CD8-positive, alpha-beta memory T cell (primary cell): ENCODE measurements at regions not wholly inside any gene's neighbourhood (a gene's known extent, or its start where the extent isn't known, plus 50 kb on each side); places are given as distances from the start of the nearest gene placed in this dataset.

Source experiments
- CTCF ChIA-PET: fragments of 350-600 bp; sonication (Branson Sonifier 250); formaldehyde crosslinking; loops from one replicate; lab custom pipeline; 2021; ENCODE audit warnings: antibody characterized with exemption; lab: Charles Lee
- POLR2A ChIA-PET: fragments of 350-600 bp; sonication (Branson Sonifier 250); formaldehyde crosslinking; loops from one replicate; lab custom pipeline; 2021; ENCODE audit warnings: antibody characterized with exemption; lab: Charles Lee
- DNase-seq, 5 donors: peaks; one replicate each; pipeline versions ENCODE4 v3.0.0 to v3.0.0-alpha.2; 2020 to 2022; ENCODE audit warnings: mixed read lengths in 1 of 5
- H3K27ac ChIP-seq: one replicate; pipeline ENCODE4 v1.7.0; 2013; ENCODE audit warnings: low read depth, mild to moderate bottlenecking, low read length, moderate library complexity
- H3K27me3 ChIP-seq: 2 replicates; pipeline ENCODE4 v1.7.0; 2013; ENCODE audit warnings: low read length, mild to moderate bottlenecking; ENCODE audit not compliant: insufficient read depth, poor library complexity, severe bottlenecking
- H3K36me3 ChIP-seq: 2 replicates; pipeline ENCODE4 v1.7.0; 2013; ENCODE audit warnings: mild to moderate bottlenecking, low read length, moderate library complexity; ENCODE audit not compliant: insufficient read depth
- H3K4me1 ChIP-seq: 2 replicates; pipeline ENCODE4 v1.7.0; 2013; ENCODE audit warnings: mild to moderate bottlenecking, low read length, moderate library complexity; ENCODE audit not compliant: insufficient read depth
- H3K4me3 ChIP-seq: 2 replicates; pipeline ENCODE4 v1.7.0; 2013; ENCODE audit warnings: mild to moderate bottlenecking, low read length
- H3K9me3 ChIP-seq: 2 replicates; pipeline ENCODE4 v1.7.0; 2013; ENCODE audit warnings: mild to moderate bottlenecking, low read length
- H3K27ac Mint-ChIP-seq, 8 donors: one replicate each; pipeline ENCODE4 v1.8.0; 2020 to 2021; ENCODE audit warnings: mixed read lengths in 8 of 8, mild to moderate bottlenecking in 6 of 8, inconsistent platforms in 3 of 8, moderate library complexity in 3 of 8
- H3K27me3 Mint-ChIP-seq, 2 donors: one replicate each; pipeline ENCODE4 v1.8.0; 2020 to 2021; ENCODE audit warnings: mixed read lengths in 2 of 2, mild to moderate bottlenecking in 1 of 2, moderate library complexity in 1 of 2
- H3K36me3 Mint-ChIP-seq, 3 donors: one replicate each; pipeline ENCODE4 v1.8.0; 2020 to 2021; ENCODE audit warnings: mixed read lengths in 3 of 3, inconsistent platforms in 1 of 3, mild to moderate bottlenecking in 1 of 3
- H3K4me1 Mint-ChIP-seq, 3 donors: one replicate each; pipeline ENCODE4 v1.8.0; 2020 to 2021; ENCODE audit warnings: mixed read lengths in 3 of 3, inconsistent platforms in 1 of 3, mild to moderate bottlenecking in 1 of 3
- H3K4me3 Mint-ChIP-seq, 7 donors: one replicate each; pipeline ENCODE4 v1.8.0; 2020 to 2021; ENCODE audit warnings: mixed read lengths in 7 of 7, mild to moderate bottlenecking in 6 of 7, moderate library complexity in 4 of 7, inconsistent platforms in 2 of 7
- H3K9me3 Mint-ChIP-seq, 5 donors: one replicate each; pipeline ENCODE4 v1.8.0; 2020 to 2022; ENCODE audit warnings: mixed read lengths in 5 of 5, mild to moderate bottlenecking in 3 of 5, moderate library complexity in 2 of 5, inconsistent platforms in 1 of 5

DNA sequence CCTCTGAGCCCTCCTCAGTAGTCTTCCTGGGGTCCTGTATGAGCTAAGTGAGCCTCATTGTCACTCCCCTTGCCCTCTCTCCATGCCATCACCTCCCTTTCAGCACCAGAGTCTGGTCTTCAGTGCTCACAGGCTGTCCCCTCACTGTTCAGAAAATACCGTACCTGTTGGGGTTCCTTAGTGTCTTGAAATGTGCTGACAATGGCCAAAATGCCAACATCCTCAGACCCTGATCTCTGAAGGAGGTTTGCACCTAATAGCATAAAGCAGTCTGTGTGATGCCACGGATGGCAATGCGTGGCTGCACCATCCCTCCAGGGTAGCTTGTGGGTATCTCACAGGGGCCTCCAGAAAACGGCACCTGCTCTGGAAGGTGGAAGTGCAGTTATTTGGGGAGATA lies 301.0 kb upstream of the TLE3 start:
- Histone ChIP-seq H3K36me3 (no peaks in the 10 kb centered on the region), H3K4me3 (no peak overlapping the region), H3K9me3 (no peaks in the 10 kb centered on the region), H3K27me3 (peaks cover 4% of the 10 kb centered on the region), H3K27ac (no peak overlapping the region), H3K4me1 (no peaks in the 10 kb centered on the region)
- DNase-seq: no peak
- Mint-ChIP-seq H3K36me3 (no peaks in the 10 kb centered on the region), H3K4me3 (no peak overlapping the region), H3K27ac (no peak overlapping the region), H3K27me3 (peaks cover 15 to 23% of the 10 kb centered on the region in 2 donors), H3K9me3 (no peaks in the 10 kb centered on the region), H3K4me1 (no peaks in the 10 kb centered on the region)
- CTCF ChIA-PET: interaction anchor here (1.1 kb wide), 1 partner anchor 10 kb away, joined by 4 read pairs; no protein-coding TSS in a partner anchor
- POLR2A ChIA-PET: no interaction called here

DNA sequence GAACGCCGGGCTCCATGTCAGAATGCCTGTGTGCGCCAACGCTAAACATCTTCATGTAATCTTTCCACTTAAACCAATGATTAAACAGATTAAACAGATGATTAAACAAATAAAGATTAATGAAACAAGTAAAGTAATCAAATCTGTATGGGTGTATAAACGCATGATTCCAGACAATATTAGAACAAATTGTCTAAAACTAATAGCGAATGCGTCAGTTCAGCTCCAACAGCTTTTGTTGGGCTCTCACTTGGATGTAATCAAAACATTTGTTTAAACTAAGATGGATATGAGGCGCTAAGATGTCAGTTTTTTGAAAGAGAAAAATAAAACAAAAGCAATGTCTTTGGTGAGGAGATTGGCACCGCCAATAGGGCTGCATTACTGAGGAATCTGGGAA lies 299.1 kb upstream of the TLE3 start:
- DNase-seq: no peak
- Mint-ChIP-seq H3K36me3 (no peaks in the 10 kb centered on the region), H3K9me3 (no peaks in the 10 kb centered on the region), H3K27me3 (peaks cover 12 to 15% of the 10 kb centered on the region in 2 donors), H3K4me3 (no peak overlapping the region), H3K4me1 (no peaks in the 10 kb centered on the region), H3K27ac (no peak overlapping the region)
- Histone ChIP-seq H3K27me3 (peaks cover 4% of the 10 kb centered on the region), H3K36me3 (no peaks in the 10 kb centered on the region), H3K9me3 (no peaks in the 10 kb centered on the region), H3K4me3 (no peak overlapping the region), H3K4me1 (no peaks in the 10 kb centered on the region), H3K27ac (no peak overlapping the region)
- ChIA-PET CTCF (no interaction called here), POLR2A (no interaction called here)

DNA sequence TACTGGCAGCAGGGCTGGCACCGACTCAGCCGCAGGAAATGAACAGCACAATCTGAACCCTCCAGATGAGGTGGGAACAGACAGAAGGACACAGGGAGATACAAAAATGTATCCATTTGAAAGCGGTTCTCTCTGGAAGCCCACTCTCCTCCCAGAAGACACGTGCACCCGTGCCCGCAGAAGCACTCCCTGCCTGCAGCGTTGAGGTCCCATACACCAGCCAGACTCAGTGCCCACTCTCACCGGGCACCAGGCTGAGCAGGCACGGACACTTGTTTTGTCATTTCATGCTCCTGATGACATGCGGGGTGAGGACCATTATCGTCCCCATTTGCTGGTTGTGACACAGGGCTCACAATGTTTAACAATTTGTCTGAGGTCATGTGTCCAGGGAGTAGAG lies 297.4 kb upstream of the TLE3 start:
- Histone ChIP-seq H3K36me3 (no peaks in the 10 kb centered on the region), H3K4me3 (no peak overlapping the region), H3K4me1 (no peaks in the 10 kb centered on the region), H3K27me3 (peaks cover 4% of the 10 kb centered on the region), H3K27ac (no peak overlapping the region), H3K9me3 (no peaks in the 10 kb centered on the region)
- Mint-ChIP-seq H3K4me1 (no peaks in the 10 kb centered on the region), H3K9me3 (no peaks in the 10 kb centered on the region), H3K27me3 (peaks cover 6 to 13% of the 10 kb centered on the region in 2 donors), H3K36me3 (no peaks in the 10 kb centered on the region), H3K27ac (no peak overlapping the region), H3K4me3 (no peak overlapping the region)
- POLR2A ChIA-PET: no interaction called here
- CTCF ChIA-PET: no interaction called here
- DNase-seq: no peak

DNA sequence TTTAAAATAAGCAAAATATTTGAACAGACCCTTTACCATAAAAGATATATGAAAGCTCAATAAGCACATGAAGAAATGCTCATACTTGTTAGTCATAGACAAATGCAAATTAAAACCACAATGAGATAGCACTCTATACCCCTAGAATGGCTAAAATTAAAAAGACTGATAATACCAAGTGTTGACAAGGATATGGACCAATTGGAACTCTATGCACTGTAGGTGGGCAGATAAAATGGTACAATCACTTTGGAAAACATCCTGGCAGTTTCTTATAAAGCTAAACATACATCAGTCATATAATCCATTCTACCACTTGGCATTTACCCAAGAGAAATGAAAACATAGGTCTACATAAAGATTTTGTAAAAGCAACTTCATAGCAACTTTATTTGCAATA lies 293.0 kb upstream of the TLE3 start:
- Mint-ChIP-seq H3K36me3 (no peaks in the 10 kb centered on the region), H3K9me3 (no peaks in the 10 kb centered on the region), H3K27me3 (peaks cover 6 to 16% of the 10 kb centered on the region in 2 donors), H3K4me1 (no peaks in the 10 kb centered on the region), H3K27ac (no peak overlapping the region), H3K4me3 (no peak overlapping the region)
- H3K27ac ChIP-seq: no peak overlapping the region
- peaks cover 4% of the 10 kb centered on the region for H3K27me3 ChIP-seq
- H3K36me3 ChIP-seq: no peaks in the 10 kb centered on the region
- POLR2A ChIA-PET: no interaction called here
- H3K4me1 ChIP-seq: no peaks in the 10 kb centered on the region
- CTCF ChIA-PET: interaction anchor here (1.2 kb wide), 1 partner anchor 10 kb away, joined by 3 read pairs; no protein-coding TSS in a partner anchor
- DNase-seq: no peak
- H3K4me3 ChIP-seq: no peak overlapping the region
- no peaks in the 10 kb centered on the region for H3K9me3 ChIP-seq

DNA sequence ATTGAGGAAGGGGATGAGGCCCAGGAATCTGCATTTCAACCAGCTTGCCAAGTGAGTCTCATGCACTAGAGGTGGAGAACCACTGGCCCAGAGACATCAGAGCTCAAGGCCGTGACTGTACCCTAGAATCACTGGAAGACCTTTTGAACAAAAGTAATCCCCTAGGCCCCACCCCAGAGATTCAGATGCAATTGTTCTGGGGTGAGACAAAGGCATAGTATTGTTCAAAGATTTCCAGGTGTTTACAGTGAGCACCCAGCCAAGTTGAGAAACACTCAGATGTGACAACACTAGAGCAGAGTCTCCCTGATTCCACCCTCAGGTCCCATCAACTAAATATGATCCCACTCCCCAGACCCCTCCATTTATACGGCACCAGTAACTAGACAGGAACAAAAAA lies 290.3 kb upstream of the TLE3 start:
- no peaks in the 10 kb centered on the region for H3K4me1 ChIP-seq
- no peak overlapping the region for H3K4me3 ChIP-seq
- no peaks in the 10 kb centered on the region for H3K9me3 ChIP-seq
- Mint-ChIP-seq H3K4me1 (no peaks in the 10 kb centered on the region), H3K36me3 (no peaks in the 10 kb centered on the region), H3K27ac (no peak overlapping the region), H3K9me3 (no peaks in the 10 kb centered on the region), H3K4me3 (no peak overlapping the region), H3K27me3 (peaks cover 0 to 7% of the 10 kb centered on the region in 2 donors)
- no peak for DNase-seq
- ChIA-PET CTCF (interaction anchor here (1.5 kb wide), 1 partner anchor 14 kb away, joined by 4 read pairs; no protein-coding TSS in a partner anchor), POLR2A (no interaction called here)
- H3K27ac ChIP-seq: no peak overlapping the region
- H3K27me3 ChIP-seq: no peaks in the 10 kb centered on the region
- no peaks in the 10 kb centered on the region for H3K36me3 ChIP-seq

DNA sequence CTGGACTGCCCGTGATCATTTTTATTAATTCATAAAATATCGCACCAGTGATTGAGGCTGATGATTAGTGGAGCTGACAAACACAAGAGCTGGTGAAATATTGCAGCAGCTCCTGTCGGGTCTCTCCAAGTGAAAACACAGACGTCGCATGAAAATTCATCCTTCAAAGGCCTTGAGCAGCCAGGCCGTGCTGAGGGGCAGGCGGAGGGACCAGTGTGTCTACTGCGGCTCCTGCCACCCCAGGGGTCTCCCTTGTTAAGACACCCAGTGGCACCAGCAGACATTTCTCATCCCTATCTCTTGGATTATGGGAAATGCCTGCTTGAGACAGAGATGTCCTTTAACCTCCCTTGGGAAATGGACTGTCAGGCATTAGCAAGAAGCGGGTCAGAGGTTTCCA lies 289.4 kb upstream of the TLE3 start:
- Mint-ChIP-seq H3K27ac (no peak overlapping the region), H3K4me3 (no peak overlapping the region), H3K36me3 (no peaks in the 10 kb centered on the region), H3K9me3 (no peaks in the 10 kb centered on the region), H3K4me1 (no peaks in the 10 kb centered on the region), H3K27me3 (peaks cover 0 to 7% of the 10 kb centered on the region in 2 donors)
- ChIA-PET CTCF (no interaction called here), POLR2A (no interaction called here)
- Histone ChIP-seq H3K4me1 (no peaks in the 10 kb centered on the region), H3K27me3 (no peaks in the 10 kb centered on the region), H3K9me3 (no peaks in the 10 kb centered on the region), H3K27ac (no peak overlapping the region), H3K36me3 (no peaks in the 10 kb centered on the region), H3K4me3 (no peak overlapping the region)
- no peak for DNase-seq

DNA sequence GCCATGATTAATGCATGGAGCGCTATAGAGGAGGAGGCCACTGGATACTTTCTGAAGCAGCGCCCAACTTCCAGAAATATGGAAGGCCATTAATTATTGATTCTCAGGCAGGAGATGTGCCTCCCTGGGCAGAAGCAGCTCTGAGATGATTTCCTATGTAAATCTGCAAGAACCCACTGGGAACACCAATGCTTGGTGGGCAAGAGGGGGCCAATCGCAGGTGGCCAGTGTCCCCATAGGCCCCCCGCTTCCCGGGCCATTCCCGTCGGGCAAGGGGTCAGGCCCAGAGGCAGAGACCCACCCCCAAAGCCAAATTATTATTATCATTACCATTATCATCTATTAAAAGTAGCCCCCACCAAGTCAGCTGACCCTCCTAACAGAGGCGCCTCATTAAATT lies 288.0 kb upstream of the TLE3 start:
- Histone ChIP-seq H3K27me3 (no peaks in the 10 kb centered on the region), H3K36me3 (no peaks in the 10 kb centered on the region), H3K4me1 (no peaks in the 10 kb centered on the region), H3K4me3 (no peak overlapping the region), H3K27ac (no peak overlapping the region), H3K9me3 (no peaks in the 10 kb centered on the region)
- H3K27ac Mint-ChIP-seq: peak overlapping the region in 1 of 8 donors; percentile 78
- H3K36me3 Mint-ChIP-seq: no peaks in the 10 kb centered on the region
- no peak overlapping the region for H3K4me3 Mint-ChIP-seq
- H3K27me3 Mint-ChIP-seq: peaks cover 0 to 7% of the 10 kb centered on the region in 2 donors
- ChIA-PET CTCF (no interaction called here), POLR2A (no interaction called here)
- DNase-seq: no peak
- H3K9me3 Mint-ChIP-seq: no peaks in the 10 kb centered on the region
- H3K4me1 Mint-ChIP-seq: no peaks in the 10 kb centered on the region

DNA sequence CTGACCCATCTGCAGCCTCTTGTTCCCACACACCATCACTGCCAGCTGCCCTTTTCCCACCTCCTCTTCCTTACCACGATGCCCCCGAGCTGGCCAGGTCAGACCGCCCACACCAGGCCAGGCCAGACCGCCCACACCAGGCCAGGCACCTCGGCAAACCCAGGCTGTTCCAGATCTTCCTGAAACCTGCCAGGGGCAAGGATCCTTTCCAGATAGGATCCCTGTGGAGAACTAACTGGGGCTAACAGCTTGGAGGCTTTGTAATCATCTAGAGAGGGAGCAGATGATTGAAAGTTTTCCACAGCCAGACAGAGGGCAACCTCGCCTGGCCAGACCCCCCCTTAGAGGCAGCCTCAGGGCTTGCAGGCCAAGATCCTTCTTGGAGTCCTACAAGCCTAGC lies 287.3 kb upstream of the TLE3 start:
- Mint-ChIP-seq H3K9me3 (no peaks in the 10 kb centered on the region), H3K4me3 (no peak overlapping the region), H3K4me1 (no peaks in the 10 kb centered on the region), H3K27ac (no peak overlapping the region), H3K36me3 (no peaks in the 10 kb centered on the region), H3K27me3 (peaks cover 0 to 7% of the 10 kb centered on the region in 2 donors)
- Histone ChIP-seq H3K27ac (no peak overlapping the region), H3K36me3 (no peaks in the 10 kb centered on the region), H3K9me3 (no peaks in the 10 kb centered on the region), H3K4me3 (no peak overlapping the region), H3K4me1 (no peaks in the 10 kb centered on the region), H3K27me3 (no peaks in the 10 kb centered on the region)
- DNase-seq: no peak
- POLR2A ChIA-PET: no interaction called here
- CTCF ChIA-PET: no interaction called here

DNA sequence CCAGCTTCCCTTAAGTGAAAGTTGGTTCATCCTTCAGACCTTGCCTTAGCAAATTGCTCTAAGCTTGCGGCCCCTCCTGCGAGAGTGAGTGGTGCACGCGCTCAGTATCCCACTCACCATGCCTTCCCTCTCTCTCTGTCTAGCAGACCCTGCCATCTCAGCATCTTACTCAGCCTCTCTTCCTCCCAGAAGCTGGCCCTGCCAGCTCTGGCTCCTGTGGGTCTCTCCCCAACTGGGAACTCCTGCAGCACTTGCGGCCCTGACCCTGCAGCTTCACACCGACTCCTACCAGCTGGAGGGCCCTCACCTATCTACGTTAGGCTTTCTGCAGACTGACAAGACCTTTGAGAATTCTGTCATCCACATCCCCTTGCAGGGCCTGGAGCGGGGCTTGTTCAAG lies 286.1 kb upstream of the TLE3 start:
- Histone ChIP-seq H3K9me3 (no peaks in the 10 kb centered on the region), H3K27me3 (no peaks in the 10 kb centered on the region), H3K36me3 (no peaks in the 10 kb centered on the region), H3K4me1 (no peaks in the 10 kb centered on the region), H3K4me3 (no peak overlapping the region), H3K27ac (no peak overlapping the region)
- Mint-ChIP-seq H3K4me1 (no peaks in the 10 kb centered on the region), H3K27ac (no peak overlapping the region), H3K36me3 (no peaks in the 10 kb centered on the region), H3K27me3 (peaks cover 0 to 14% of the 10 kb centered on the region in 2 donors), H3K9me3 (no peaks in the 10 kb centered on the region), H3K4me3 (no peak overlapping the region)
- POLR2A ChIA-PET: no interaction called here
- CTCF ChIA-PET: no interaction called here
- DNase-seq: no peak
